GM21390 (cell line): ENCODE measurements at regions not wholly inside any gene's neighbourhood (a gene's known extent, or its start where the extent isn't known, plus 50 kb on each side); places are given as distances from the start of the nearest gene placed in this dataset.
A peak's percentile ranks its signal among the peaks of the same experiment; 100 is the strongest.

Experiments
- ATAC-seq: cut with Tn5 transposase; IDR thresholded peaks from one replicate; pipeline ENCODE4 v1.9.1; 2021; ENCODE audit not compliant: unreplicated experiment

DNA sequence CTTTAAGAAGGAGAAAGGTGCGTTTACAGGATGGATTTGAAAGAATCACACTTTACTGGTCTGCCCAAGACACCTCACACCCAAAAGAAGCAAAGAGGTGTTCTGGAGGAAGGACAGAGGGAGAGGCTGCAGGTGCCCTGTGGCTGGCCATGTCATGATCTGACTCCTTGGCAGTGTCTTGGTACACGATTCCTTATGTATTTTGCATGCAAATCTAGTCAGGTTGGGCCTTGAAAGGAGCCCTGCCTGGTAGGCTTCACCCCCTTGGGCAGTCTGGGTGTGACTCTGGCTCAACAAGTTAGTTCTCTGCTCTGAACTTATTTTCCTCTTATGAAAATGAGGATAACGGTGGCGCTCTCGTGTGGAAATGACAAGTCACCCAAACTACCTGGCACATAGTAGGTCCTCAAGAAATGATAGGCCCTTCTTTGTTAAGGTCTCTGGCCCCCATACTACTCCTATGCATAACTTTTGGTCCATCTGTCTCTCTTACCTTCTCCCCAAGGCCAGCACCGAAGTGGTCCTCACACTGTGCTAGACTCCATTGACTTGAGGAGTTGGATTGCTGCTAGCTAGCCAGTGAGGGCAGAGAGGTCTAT, 212.5 kb downstream of the SEMA6A start:
- ATAC-seq: no peak

DNA sequence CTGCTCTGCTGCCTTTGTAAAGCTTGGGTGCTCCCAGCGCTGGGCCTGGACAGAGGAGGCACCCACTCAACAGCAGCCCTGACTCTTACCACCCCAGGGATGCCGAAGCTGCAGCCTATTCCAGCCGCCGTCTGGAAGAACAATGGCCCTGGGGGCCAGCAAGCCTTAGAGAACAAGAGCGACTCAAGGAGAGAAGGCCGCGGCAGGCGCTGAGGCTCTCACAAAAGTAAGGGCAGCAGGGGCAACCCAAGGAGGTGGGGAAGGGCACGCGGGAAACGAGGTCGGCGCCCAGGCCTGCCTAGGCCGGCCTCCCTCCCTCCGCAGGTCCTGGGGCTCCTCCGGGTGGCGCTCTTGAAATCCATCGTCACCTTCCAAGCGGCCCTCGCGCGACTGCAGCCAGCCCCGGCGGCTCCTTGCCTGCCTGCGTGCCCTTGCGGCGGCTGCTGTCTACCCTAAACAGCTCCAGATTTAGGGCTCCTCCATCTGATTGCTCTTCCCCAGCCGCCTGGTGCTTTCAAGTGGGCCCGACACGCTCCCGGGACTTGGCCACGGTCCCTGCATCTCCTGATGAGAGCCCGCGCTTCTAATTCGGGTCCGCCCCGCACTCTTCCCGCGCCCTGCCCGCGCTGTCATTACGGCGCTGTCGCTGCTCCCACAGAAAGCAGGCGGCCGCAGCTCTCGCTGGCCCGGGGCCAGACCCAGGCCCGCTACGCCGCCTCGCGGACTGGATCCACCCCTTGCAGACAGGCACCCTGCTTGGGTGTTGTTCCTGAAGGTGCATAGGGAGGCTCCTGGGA, 213.3 kb downstream of the SEMA6A start:
- ATAC-seq: no peak

DNA sequence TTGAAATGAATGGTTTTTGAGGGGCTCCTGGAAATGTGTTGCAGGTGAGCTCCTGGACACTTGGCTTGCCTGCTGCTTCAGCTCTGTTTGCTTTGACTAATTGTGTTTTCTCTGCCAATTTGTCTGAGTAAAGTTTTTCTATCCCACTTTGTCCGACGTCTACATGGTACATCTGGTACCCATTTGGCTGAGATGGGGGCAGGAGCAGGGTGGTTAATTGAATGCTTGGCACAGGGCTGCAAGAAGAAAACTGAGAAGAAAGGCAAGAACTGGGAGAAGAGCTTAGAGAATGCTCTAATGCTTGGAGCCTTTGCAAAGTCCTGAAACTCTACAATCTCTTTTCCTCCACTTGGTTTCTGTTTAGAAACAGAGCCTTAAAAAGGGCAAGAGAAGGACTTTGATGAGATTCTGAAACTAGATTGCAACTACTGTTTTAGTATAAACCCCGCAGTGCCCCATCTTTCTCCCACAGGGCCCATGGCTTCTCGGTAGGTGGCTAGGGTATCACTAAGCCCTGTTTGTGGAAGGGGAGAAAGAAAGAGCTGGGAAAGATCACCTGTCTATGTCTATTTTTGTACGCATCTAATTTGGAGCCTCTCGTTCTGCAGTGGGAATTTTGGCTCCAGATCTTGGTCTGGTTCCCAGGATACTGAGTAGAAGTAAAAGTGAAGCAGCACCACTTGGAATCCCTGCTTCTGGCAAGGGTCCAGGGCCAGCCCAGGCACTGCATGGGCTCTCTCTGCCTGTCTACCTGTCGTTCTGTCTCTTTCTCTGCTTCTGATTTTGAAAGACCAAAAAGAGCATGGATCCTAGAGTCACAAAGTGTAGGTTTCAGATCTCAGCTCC, 214.4 kb downstream of the SEMA6A start:
- no peak for ATAC-seq

DNA sequence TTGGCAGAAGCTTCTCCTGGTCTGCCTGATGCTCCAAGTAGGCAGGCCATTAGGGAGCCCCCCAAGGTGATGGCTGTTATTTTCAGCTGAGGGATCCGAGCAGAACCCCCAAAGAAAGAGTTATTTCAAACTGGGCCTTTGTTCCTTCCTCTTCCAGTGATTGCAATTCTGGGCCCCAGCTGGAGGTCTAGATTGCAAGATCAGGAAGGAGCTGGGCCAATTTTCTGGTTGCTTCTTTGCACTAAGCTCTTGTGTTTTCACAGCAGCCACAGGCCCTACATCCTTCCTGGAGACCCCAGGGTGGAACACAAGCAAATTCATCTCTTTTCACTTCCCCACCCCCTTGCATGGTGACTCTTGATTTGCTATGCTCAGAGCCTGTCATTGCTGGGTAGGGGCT, 215.0 kb downstream of the SEMA6A start:
- ATAC-seq: no peak

DNA sequence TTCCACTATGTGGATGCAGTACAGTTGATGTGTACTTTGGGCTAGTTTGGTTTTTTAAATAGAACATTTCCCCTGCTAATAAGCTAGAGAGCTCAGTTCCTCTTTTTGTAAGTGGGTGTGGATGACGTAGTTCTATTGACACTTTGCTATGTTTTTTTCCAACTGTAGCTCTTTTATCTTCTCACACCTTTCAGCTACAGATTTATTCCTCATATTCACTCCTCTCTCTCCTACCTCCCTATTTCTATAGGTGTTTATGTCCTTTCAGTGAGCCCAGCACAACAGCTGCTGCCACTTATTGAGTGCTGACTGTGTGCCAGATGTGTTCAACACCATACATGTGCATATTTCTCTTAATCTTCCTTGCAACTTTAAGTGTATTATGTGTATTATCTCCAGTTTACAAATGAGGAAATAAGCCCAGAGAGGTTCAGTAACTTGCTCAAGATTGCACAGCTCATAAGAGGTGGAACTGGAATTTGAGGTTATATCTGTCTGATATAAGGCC, 215.7 kb downstream of the SEMA6A start:
- ATAC-seq: peak; percentile 98

DNA sequence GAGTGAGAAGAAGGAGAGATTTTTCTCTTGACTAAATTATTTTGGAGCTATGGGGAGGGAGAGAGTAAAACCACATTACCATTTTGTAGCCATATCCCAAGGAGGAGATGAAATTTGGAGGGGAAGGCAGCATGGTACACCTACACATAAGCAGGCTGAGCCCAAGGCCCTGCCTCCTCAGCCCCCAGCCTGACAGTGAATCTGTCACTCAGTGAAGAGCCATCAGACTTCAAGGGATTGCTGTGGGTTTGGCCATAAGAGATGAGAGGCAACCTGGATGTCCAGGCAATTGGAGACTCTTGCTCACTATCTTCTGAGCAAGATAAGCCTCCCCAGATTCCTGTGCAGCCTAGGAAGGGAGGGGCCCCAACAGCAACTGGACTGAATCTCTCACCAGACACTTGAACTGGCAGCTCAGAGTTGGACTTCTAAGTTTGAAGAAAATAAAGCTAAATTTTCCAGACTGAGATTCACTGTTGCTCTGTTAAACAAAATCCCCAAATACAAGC, 216.6 kb downstream of the SEMA6A start:
- ATAC-seq: no peak

DNA sequence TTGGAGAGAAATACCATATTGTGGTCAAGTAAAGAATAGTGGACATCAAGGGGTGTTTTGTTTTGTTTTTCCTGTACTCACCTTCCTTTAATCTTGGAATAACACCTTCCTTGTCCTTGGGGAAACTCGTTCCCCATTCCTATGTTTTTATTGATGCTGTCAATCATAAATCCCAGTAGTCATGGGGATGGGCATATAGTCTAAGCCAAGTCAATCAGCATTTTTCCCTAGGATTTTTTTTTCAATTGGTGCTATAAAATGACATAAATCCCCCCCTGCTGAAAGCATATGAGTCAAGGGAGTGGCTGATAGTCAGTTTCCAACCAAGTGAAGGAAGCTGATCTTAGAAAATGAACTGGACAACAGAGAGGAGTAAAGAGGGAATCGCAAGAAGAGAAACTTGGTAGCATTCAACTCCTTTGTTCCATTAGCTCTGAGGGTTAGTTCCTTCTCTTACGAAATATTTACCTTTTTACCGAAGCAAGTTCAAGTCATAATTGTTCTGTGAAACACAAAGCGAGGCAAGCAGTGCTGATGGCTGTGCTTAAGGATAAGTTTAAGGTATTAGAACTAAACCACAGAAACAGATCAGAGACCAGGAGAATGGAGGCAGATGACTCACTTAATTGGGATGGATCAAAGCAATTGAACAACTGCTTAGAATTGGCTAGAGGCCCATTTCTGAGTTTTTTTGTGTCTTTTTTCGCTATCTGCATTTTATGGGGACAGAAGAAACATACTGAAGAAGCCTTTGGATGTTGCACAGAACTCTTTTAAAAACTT, 218.6 kb downstream of the SEMA6A start:
- ATAC-seq: no peak

DNA sequence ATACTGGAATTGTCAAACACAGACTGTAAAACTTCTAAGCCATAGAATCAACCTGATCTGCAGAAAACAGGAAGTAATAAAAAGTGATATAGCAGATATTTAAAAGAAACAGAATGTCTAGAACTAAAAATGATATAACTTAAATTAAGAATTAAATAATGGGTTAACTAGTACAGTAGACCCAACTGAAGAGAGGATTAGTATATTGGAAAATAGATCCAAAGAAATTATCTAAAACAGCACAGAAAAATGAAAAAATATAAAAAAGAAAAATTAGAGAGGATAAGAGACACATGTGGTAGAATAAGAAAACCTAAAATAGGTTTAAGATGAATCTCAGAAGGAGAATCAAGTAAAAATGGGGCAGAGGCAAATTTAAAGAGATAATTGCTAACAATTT, 219.9 kb downstream of the SEMA6A start:
- ATAC-seq: no peak

DNA sequence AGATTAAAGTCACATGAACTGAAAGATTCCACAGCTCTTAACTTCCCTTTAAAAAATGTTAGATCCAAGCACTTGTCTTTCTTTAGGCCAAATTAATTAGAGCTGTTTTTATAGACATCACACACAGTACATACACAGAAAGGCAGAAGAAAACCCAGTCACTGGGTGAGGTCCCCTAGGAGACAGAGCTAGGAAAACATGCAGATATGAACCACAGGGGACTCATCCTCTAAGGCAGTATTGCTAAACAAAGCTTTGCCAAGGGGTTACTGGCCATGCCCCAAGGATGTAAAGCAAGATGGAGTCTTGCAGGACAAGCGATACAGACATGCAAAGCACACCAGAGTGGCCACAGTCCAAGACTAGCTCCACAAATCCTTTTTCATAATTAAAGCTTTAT, 227.0 kb downstream of the SEMA6A start:
- ATAC-seq: no peak

DNA sequence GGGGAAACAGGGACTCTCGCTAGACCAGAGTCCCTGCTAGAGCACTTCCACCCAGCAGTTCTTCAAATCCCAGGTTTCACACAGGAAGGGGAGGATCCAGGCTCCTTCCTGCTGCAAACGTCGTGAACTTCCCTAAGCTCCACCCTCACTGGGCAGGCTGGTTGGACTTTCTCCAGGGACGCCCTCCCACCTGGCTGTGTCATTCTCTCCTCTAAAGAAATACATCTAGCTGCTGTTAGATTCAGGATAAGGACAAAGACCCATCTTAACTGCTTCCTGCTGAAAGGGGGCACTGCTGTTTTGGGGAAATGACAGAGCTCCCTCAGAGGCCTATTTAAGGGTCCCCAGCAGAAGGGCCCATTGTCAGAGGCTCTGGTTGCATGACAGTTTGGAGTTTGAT, 230.7 kb downstream of the SEMA6A start:
- ATAC-seq: no peak
